Hepatocyte (in vitro differentiated cells): ENCODE measurements at regions not wholly inside any gene's neighbourhood (a gene's known extent, or its start where the extent isn't known, plus 50 kb on each side); places are given as distances from the start of the nearest gene placed in this dataset.

Experiments
- DNase-seq: peaks from one replicate; pipeline ENCODE4 v3.0.0-alpha.2; 2016; ENCODE audit warnings: low spot score
- H2AFZ ChIP-seq: fragments of 200-600 bp; sonication (generic); 2 replicates; pipeline ENCODE4 v1.6.0; 2016; ENCODE audit warnings: antibody characterized with exemption, mild to moderate bottlenecking
- H3K27ac ChIP-seq: fragments of 200-600 bp; sonication (generic); 2 replicates; pipeline ENCODE4 v1.5.1; 2016; ENCODE audit warnings: mild to moderate bottlenecking
- H3K27me3 ChIP-seq: fragments of 200-600 bp; sonication (generic); 2 replicates; pipeline ENCODE4 v1.6.1; 2016
- H3K36me3 ChIP-seq: fragments of 200-600 bp; sonication (generic); replicated peaks from 2 replicates; pipeline ENCODE4 v1.5.1; 2016; ENCODE audit warnings: low read depth; ENCODE audit not compliant: insufficient read depth
- H3K4me1 ChIP-seq: fragments of 200-600 bp; sonication (generic); 2 replicates; pipeline ENCODE4 v1.5.1; 2016; ENCODE audit warnings: mild to moderate bottlenecking, moderate library complexity; ENCODE audit not compliant: insufficient read depth
- H3K4me2 ChIP-seq: fragments of 200-600 bp; sonication (generic); 2 replicates; pipeline ENCODE4 v1.6.0; 2016
- H3K4me3 ChIP-seq: fragments of 200-600 bp; sonication (generic); 2 replicates; pipeline ENCODE4 v1.5.1; 2016; ENCODE audit warnings: mild to moderate bottlenecking
- H3K79me2 ChIP-seq: fragments of 200-600 bp; sonication (generic); 2 replicates; pipeline ENCODE4 v1.6.0; 2017; ENCODE audit warnings: mild to moderate bottlenecking
- H3K9me2 ChIP-seq: fragments of 200-600 bp; sonication (generic); replicated peaks from 2 replicates; pipeline ENCODE4 v1.6.0; 2017; ENCODE audit warnings: mild to moderate bottlenecking; ENCODE audit not compliant: insufficient read depth
- H3K9me3 ChIP-seq: fragments of 200-600 bp; sonication (generic); 2 replicates; pipeline ENCODE4 v1.5.1; 2016; ENCODE audit warnings: low read depth, mild to moderate bottlenecking
- H4K20me1 ChIP-seq: fragments of 200-600 bp; sonication (generic); 2 replicates; pipeline ENCODE4 v1.6.0; 2016; ENCODE audit warnings: mild to moderate bottlenecking; ENCODE audit not compliant: insufficient read depth, poor library complexity, severe bottlenecking
- EZH2 ChIP-seq: fragments of 200-600 bp; sonication (generic); IDR thresholded peaks from 2 replicates; pipeline ENCODE4 v1.6.1; 2016; ENCODE audit warnings: antibody characterized with exemption, mild to moderate bottlenecking, borderline replicate concordance
- EZH2phosphoT487 ChIP-seq: fragments of 200-600 bp; sonication (generic); IDR thresholded peaks from one replicate; pipeline ENCODE4 v1.6.1; 2018; ENCODE audit warnings: antibody characterized with exemption, mild to moderate bottlenecking, low read depth, moderate library complexity; ENCODE audit not compliant: unreplicated experiment, severe bottlenecking
- WGBS: methylation state at CpG from one replicate; pipeline ENCODE4 v1.1.6; 2016; ENCODE audit warnings: low lambda C conversion rate; ENCODE audit errors: missing lambda C conversion rate; 5-methylcytosine and 5-hydroxymethylcytosine counted together
- TF ChIP-seq, protein P1 (sequence below): fragments of 200-600 bp; sonication (generic); IDR thresholded peaks from 2 replicates; pipeline ENCODE4 v1.5.1; 2016; ENCODE audit warnings: antibody characterized with exemption, mild to moderate bottlenecking; ENCODE audit not compliant: poor library complexity

DNA sequence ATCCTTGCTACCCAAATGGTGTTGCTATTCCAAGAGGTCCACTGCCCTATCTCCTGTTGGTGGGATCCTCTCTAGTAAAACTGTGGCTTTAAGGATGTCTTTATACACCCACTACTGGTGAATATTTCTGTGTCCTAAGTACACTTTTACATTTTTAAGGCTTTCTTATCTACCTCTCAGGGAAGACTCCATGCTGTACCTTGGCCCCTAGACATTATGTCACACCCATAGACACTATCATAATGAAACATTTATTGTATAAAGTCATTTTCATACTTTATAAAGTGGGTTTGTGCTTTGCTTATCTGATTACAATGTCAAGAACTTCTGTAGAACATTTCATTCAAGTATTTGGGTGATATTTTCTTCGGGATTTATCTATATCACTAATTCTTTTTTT, 270.3 kb upstream of the SNX7 start:
- 100% methylated on average over 1 of the region's 1 CpG for WGBS
- TF ChIP-seq EZH2phosphoT487 = no peak
- TF ChIP-seq EZH2 = no peak
- TF ChIP-seq, protein P1, sequence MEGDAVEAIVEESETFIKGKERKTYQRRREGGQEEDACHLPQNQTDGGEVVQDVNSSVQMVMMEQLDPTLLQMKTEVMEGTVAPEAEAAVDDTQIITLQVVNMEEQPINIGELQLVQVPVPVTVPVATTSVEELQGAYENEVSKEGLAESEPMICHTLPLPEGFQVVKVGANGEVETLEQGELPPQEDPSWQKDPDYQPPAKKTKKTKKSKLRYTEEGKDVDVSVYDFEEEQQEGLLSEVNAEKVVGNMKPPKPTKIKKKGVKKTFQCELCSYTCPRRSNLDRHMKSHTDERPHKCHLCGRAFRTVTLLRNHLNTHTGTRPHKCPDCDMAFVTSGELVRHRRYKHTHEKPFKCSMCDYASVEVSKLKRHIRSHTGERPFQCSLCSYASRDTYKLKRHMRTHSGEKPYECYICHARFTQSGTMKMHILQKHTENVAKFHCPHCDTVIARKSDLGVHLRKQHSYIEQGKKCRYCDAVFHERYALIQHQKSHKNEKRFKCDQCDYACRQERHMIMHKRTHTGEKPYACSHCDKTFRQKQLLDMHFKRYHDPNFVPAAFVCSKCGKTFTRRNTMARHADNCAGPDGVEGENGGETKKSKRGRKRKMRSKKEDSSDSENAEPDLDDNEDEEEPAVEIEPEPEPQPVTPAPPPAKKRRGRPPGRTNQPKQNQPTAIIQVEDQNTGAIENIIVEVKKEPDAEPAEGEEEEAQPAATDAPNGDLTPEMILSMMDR = no peak
- Histone ChIP-seq H3K27ac (no peak overlapping the region), H3K9me2 (no peaks in the 10 kb centered on the region), H2AFZ (no peak overlapping the region), H3K4me1 (peaks cover 5% of the 10 kb centered on the region), H3K9me3 (no peaks in the 10 kb centered on the region), H3K4me2 (no peak overlapping the region), H3K79me2 (no peaks in the 10 kb centered on the region), H4K20me1 (no peaks in the 10 kb centered on the region), H3K27me3 (no peaks in the 10 kb centered on the region), H3K36me3 (no peaks in the 10 kb centered on the region), H3K4me3 (no peak overlapping the region)
- DNase-seq = no peak

DNA sequence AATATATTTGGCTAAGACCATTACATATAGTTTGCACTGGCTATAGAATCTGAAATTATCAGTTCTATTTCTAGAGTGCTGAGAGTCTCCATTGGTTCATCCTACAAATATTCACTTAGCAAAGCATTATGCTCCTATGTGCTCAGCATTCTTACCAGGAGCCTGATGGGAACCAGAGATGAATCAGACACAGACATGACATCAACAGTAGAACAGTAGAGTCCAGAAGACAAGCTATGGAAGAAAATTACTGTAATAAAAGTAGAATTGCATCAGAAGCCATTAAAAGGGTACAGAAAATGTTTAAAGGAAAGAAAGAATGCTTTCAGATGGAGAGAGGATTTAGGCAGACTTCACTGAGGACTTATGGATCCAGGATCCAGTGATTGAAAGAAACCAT, 271.7 kb upstream of the SNX7 start:
- Histone ChIP-seq H3K27ac (peak overlapping the region; percentile 11), H2AFZ (no peak overlapping the region)
- DNase-seq = peak; percentile 43

DNA sequence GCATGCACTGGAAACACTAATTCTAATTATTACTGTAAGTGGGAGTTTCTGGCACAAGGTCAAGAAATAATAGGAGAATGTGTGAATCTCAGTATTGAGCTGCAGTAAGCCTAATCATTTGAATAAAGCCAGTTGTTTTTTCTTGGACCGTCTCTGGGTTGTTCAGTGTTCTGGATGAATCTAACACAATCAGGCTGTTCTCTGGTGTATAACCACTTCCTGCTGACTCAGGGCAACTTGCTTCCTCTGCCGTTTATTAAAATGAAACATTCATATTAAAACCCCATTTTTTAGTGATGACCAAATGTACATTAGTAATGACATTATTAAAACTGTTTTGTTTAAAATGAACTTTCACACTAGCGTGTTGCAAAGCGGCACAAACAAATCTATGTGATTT, 273.1 kb upstream of the SNX7 start:
- H3K4me1 ChIP-seq = peaks cover 5% of the 10 kb centered on the region
- no peaks in the 10 kb centered on the region for H3K9me3 ChIP-seq
- H4K20me1 ChIP-seq = no peaks in the 10 kb centered on the region
- no peak for DNase-seq
- H3K27ac ChIP-seq = no peak overlapping the region
- H3K27me3 ChIP-seq = no peaks in the 10 kb centered on the region
- H3K9me2 ChIP-seq = no peaks in the 10 kb centered on the region
- no peak overlapping the region for H3K4me2 ChIP-seq
- WGBS = 61% methylated on average over 4 of the region's 4 CpGs
- no peaks in the 10 kb centered on the region for H3K79me2 ChIP-seq
- no peak for TF ChIP-seq EZH2
- no peak for TF ChIP-seq EZH2phosphoT487
- TF ChIP-seq, protein P1 = no peak
- no peak overlapping the region for H2AFZ ChIP-seq
- H3K4me3 ChIP-seq = no peak overlapping the region
- no peaks in the 10 kb centered on the region for H3K36me3 ChIP-seq

More for the DNA sequence above, 271.7 kb upstream of the SNX7 start:
- Histone ChIP-seq H3K4me3 (no peak overlapping the region), H3K36me3 (no peaks in the 10 kb centered on the region), H3K9me2 (no peaks in the 10 kb centered on the region), H3K4me2 (no peak overlapping the region), H3K27me3 (no peaks in the 10 kb centered on the region), H4K20me1 (no peaks in the 10 kb centered on the region), H3K9me3 (no peaks in the 10 kb centered on the region), H3K79me2 (no peaks in the 10 kb centered on the region), H3K4me1 (peaks cover 5% of the 10 kb centered on the region)
- TF ChIP-seq EZH2 (no peak), EZH2phosphoT487 (no peak)
- TF ChIP-seq, protein P1 = no peak

DNA sequence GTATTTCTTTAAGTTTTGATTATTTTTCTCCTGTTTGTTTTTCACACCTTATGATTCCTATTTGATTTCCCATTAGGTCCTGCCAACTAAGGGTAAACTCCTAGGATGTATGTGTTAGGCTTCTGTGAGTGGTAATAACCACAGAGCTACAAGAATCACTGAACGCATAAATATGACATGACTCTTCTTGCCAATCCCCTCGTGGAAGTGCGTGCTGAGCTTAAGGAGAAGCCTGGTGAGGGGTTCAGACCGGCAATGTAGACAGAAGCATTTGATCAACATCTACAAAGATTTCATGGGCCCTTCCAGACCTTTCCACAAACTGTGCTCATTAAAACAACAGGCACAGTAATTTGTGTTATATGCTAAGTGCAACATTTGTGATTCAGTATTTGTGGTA, 273.8 kb upstream of the SNX7 start:
- TF ChIP-seq EZH2phosphoT487 (no peak), EZH2 (no peak)
- TF ChIP-seq, protein P1 = no peak

More for the DNA sequence above, 273.8 kb upstream of the SNX7 start:
- no peaks in the 10 kb centered on the region for H4K20me1 ChIP-seq
- no peaks in the 10 kb centered on the region for H3K79me2 ChIP-seq
- H3K9me2 ChIP-seq = no peaks in the 10 kb centered on the region
- H2AFZ ChIP-seq = no peak overlapping the region
- no peaks in the 10 kb centered on the region for H3K27me3 ChIP-seq
- no peak for DNase-seq
- no peaks in the 10 kb centered on the region for H3K9me3 ChIP-seq
- WGBS = 91% methylated on average over 4 of the region's 4 CpGs
- no peak overlapping the region for H3K4me2 ChIP-seq
- peaks cover 5% of the 10 kb centered on the region for H3K4me1 ChIP-seq
- no peaks in the 10 kb centered on the region for H3K36me3 ChIP-seq
- H3K27ac ChIP-seq = no peak overlapping the region
- no peak overlapping the region for H3K4me3 ChIP-seq
